Stimulated activated CD8-positive, alpha-beta memory T cell treated with anti-CD3 and anti-CD28 coated beads, Interleukin-15, amount 100 ng/mL, for 48 hours (primary cell): ENCODE measurements at regions not wholly inside any gene's neighbourhood (a gene's known extent, or its start where the extent isn't known, plus 50 kb on each side); places are given as distances from the start of the nearest gene placed in this dataset.
"Not testable (repeated sequence)": the region's sequence is repeated elsewhere in the genome, so short reads cannot be mapped to it uniquely, and the experiment has no call there.

Experiments used
- DNase-seq, 2 donors: peaks; one replicate each; pipeline ENCODE4 v3.0.0-alpha.2; 2020; ENCODE audit warnings: low read depth in 2 of 2

GRCh38 chr6:4725136-4725760 is 51.0 kb upstream of the CDYL start:
- DNase-seq, result not testable (repeated sequence)

- not testable (repeated sequence) for DNase-seq
Observed at GRCh38 chr6:4724727-4725126, 51.5 kb upstream of the CDYL start.

GRCh38 chr6:4723383-4723782 is 52.8 kb upstream of the CDYL start:
- no peak for DNase-seq

- DNase-seq, result not testable (repeated sequence)
Observed at GRCh38 chr6:4721368-4721767, 54.8 kb upstream of the CDYL start.

GRCh38 chr6:4719491-4719890 is 56.7 kb upstream of the CDYL start:
- DNase-seq, result no peak

- DNase-seq, result no peak
Observed at GRCh38 chr6:4717856-4718255, 58.3 kb upstream of the CDYL start.

- DNase-seq, result no peak
Observed at GRCh38 chr6:4717124-4717523, 59.1 kb upstream of the CDYL start.

GRCh38 chr6:4714961-4715501 is 61.2 kb upstream of the CDYL start:
- DNase-seq, result no peak

- DNase-seq, result no peak
Observed at GRCh38 chr6:4712291-4712690, 63.9 kb upstream of the CDYL start.

- DNase-seq, result no peak
Observed at GRCh38 chr6:4707011-4707410, 69.2 kb upstream of the CDYL start.

- no peak for DNase-seq
Observed at GRCh38 chr6:4705809-4706208, 70.4 kb upstream of the CDYL start.

GRCh38 chr6:4703382-4703781 is 72.8 kb upstream of the CDYL start:
- no peak for DNase-seq

GRCh38 chr6:4698901-4699659 is 77.1 kb upstream of the CDYL start:
- DNase-seq, result no peak

- no peak for DNase-seq
Observed at GRCh38 chr6:4693173-4693970, 82.8 kb upstream of the CDYL start.

GRCh38 chr6:4692664-4693063 is 83.5 kb upstream of the CDYL start:
- no peak for DNase-seq

GRCh38 chr6:4687989-4688947 is 87.9 kb upstream of the CDYL start:
- no peak for DNase-seq

- no peak for DNase-seq
Observed at GRCh38 chr6:4687656-4687988, 88.6 kb upstream of the CDYL start.

GRCh38 chr6:4682431-4683097 is 93.6 kb upstream of the CDYL start:
- no peak for DNase-seq

GRCh38 chr6:4678506-4679300 is 97.5 kb upstream of the CDYL start:
- no peak for DNase-seq

- DNase-seq, result no peak
Observed at GRCh38 chr6:4677751-4678065, 98.5 kb upstream of the CDYL start.
